ENCODE measurements at regions not wholly inside any gene's neighbourhood (a gene's known extent, or its start where the extent isn't known, plus 50 kb on each side); places are given as distances from the start of the nearest gene placed in this dataset.

DNA sequence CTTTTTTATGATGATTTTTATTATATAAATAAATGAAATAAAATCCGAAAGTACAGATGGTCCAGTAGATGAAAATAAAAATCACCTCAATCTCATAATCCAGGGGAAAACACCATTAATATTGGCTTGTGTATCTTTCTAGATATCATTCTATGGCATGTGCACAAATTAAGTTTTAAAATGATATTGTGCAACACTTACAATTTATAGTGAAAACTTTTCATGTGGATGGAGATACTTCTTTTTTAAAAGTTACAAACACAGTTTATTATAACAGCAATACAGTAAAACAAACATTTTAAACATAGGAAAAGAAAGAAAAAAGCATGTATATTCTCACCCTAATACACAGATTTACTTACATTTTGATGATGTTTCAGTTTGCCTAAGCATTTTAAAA is 98.9 kb upstream of the RMST start:
- POLR2A ChIA-PET: no interaction called here
- H3K9me3 ChIP-seq: no peaks in the 10 kb centered on the region
- no peak overlapping the region for H2AFZ ChIP-seq (ENCODE audit: low read depth)
- 18% methylated on average over 1 of the region's 1 CpG for WGBS (ENCODE audit: low lambda C conversion rate)
- CTCF ChIA-PET: no interaction called here
- H3K79me2 ChIP-seq (ENCODE audit: insufficient read depth): no peaks in the 10 kb centered on the region
- no peaks in the 10 kb centered on the region for H3K9me2 ChIP-seq
- H3K9ac ChIP-seq: no peak overlapping the region
- H3F3A ChIP-seq (replicated peaks; ENCODE audit: insufficient read depth): no peaks in the 10 kb centered on the region
- H3K4me1 ChIP-seq (ENCODE audit: control insufficient read depth in 1 of 2, insufficient read depth in 2 of 2, low read depth in 1 of 2, low read length in 1 of 2): no peaks in the 10 kb centered on the region
- no peak overlapping the region for H3K4me3 ChIP-seq (ENCODE audit: low read depth in 2 of 2, low read length in 1 of 2)
- H3K36me3 ChIP-seq (replicated peaks in 1 of 2; ENCODE audit: control insufficient read depth in 1 of 2, insufficient read depth in 2 of 2, low read length in 1 of 2): no peaks in the 10 kb centered on the region
- H4K20me1 ChIP-seq (ENCODE audit: insufficient read depth): no peaks in the 10 kb centered on the region
- no peak for DNase-seq
- TF ChIP-seq CHD2 (IDR thresholded peaks at IDR 0.05; ENCODE audit: low read length, partially characterized antibody) (no peak), RAD21 (IDR thresholded peaks at IDR 0.05; ENCODE audit: low read length) (no peak), SMC3 (IDR thresholded peaks at IDR 0.05; ENCODE audit: low read depth, low read length) (no peak), SIN3A (IDR thresholded peaks at IDR 0.05; ENCODE audit: borderline replicate concordance, low read depth, low read length) (no peak), TAF1 (IDR thresholded peaks at IDR 0.05; ENCODE audit: borderline replicate concordance, low read depth, low read length) (no peak), GATA2 (CRISPR knock-in tag; IDR thresholded peaks at IDR 0.05) (no peak), EP300 (IDR thresholded peaks at IDR 0.05; ENCODE audit: borderline replicate concordance in 1 of 2, low read depth in 1 of 2, low read length in 1 of 2) (no peak), YY1 (IDR thresholded peaks at IDR 0.05; ENCODE audit: low read depth) (no peak), GABPA (IDR thresholded peaks at IDR 0.05; ENCODE audit: low read depth) (no peak)
- TF ChIP-seq, protein P1, sequence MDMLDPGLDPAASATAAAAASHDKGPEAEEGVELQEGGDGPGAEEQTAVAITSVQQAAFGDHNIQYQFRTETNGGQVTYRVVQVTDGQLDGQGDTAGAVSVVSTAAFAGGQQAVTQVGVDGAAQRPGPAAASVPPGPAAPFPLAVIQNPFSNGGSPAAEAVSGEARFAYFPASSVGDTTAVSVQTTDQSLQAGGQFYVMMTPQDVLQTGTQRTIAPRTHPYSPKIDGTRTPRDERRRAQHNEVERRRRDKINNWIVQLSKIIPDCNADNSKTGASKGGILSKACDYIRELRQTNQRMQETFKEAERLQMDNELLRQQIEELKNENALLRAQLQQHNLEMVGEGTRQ (IDR thresholded peaks at IDR 0.05; ENCODE audit: borderline replicate concordance, low read depth, low read length): no peak
- H3K4me2 ChIP-seq: no peak overlapping the region
- no peaks in the 10 kb centered on the region for H3K27me3 ChIP-seq (ENCODE audit: insufficient read depth)
- H3K27ac ChIP-seq (ENCODE audit: low read depth in 2 of 2, low read length in 1 of 2): no peak overlapping the region

DNA sequence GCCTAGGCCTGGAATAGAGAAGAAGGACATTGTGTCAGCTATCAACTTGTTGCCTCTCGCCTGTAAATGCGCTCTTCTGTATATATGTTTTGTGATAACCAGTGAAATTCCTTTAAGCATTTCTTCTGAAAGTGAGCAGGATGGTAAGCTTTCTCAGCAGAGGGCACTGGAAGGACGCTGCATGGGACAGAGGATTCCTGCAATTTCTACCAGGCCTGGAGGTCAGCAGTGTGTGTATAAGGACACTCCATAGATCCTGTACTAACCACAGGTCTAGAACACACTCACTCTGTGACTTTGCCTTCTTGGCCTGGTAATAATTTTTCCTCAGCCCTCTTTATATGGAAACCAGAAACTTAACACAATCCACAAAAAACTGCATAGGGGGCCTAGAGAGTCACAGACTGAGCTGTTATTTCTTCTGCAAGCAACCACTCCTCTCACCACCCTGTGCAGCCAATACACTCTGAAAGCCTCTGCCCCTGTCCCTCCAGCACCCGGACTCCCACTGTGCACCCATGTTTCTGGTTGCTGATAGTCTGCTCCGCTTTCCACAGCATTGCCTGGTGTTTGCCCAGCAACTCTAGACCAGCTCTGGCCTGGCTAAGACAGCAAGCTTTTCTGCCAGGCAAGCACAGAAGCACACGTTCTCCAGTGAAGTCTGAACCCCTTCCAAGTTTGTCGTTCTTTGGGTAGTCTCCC is 94.0 kb upstream of the RMST start:
- no peak for DNase-seq
- H3K27me3 ChIP-seq (ENCODE audit: insufficient read depth): no peaks in the 10 kb centered on the region
- no peak overlapping the region for H3K27ac ChIP-seq (ENCODE audit: low read depth in 2 of 2, low read length in 1 of 2)
- H3K9me2 ChIP-seq: no peaks in the 10 kb centered on the region
- 20% methylated on average over 7 of the region's 7 CpGs for WGBS (ENCODE audit: low lambda C conversion rate)
- ChIA-PET CTCF (interaction anchor here (1.0 kb wide), 1 partner anchor 36 kb away, joined by 3 read pairs; no protein-coding TSS in a partner anchor), POLR2A (no interaction called here)
- no peaks in the 10 kb centered on the region for H3F3A ChIP-seq (replicated peaks; ENCODE audit: insufficient read depth)
- no peaks in the 10 kb centered on the region for H4K20me1 ChIP-seq (ENCODE audit: insufficient read depth)
- H3K79me2 ChIP-seq (ENCODE audit: insufficient read depth): no peaks in the 10 kb centered on the region
- TF ChIP-seq EP300 (IDR thresholded peaks at IDR 0.05; ENCODE audit: borderline replicate concordance in 1 of 2, low read depth in 1 of 2, low read length in 1 of 2) (no peak), FOXM1 (IDR thresholded peaks at IDR 0.05; ENCODE audit: low read depth) (no peak), SMC3 (IDR thresholded peaks at IDR 0.05; ENCODE audit: low read depth, low read length) (no peak), RXRA (IDR thresholded peaks at IDR 0.05; ENCODE audit: borderline replicate concordance, low read depth) (no peak), MEF2A (IDR thresholded peaks at IDR 0.05; ENCODE audit: borderline replicate concordance, low read depth) (no peak), NRF1 (IDR thresholded peaks at IDR 0.05; ENCODE audit: low read depth, low read length) (no peak), FOSL2 (IDR thresholded peaks at IDR 0.05; ENCODE audit: borderline replicate concordance, low read depth) (no peak), GABPA (IDR thresholded peaks at IDR 0.05; ENCODE audit: low read depth) (no peak), RCOR1 (IDR thresholded peaks at IDR 0.05; ENCODE audit: low read length) (no peak), TCF12 (IDR thresholded peaks at IDR 0.05) (no peak), SIN3A (IDR thresholded peaks at IDR 0.05; ENCODE audit: borderline replicate concordance, low read depth, low read length) (no peak), RAD21 (IDR thresholded peaks at IDR 0.05; ENCODE audit: low read length) (no peak)
- TF ChIP-seq, protein P2, sequence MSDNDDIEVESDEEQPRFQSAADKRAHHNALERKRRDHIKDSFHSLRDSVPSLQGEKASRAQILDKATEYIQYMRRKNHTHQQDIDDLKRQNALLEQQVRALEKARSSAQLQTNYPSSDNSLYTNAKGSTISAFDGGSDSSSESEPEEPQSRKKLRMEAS (IDR thresholded peaks at IDR 0.05; ENCODE audit: low read depth): no peak
- TF ChIP-seq, protein P3, sequence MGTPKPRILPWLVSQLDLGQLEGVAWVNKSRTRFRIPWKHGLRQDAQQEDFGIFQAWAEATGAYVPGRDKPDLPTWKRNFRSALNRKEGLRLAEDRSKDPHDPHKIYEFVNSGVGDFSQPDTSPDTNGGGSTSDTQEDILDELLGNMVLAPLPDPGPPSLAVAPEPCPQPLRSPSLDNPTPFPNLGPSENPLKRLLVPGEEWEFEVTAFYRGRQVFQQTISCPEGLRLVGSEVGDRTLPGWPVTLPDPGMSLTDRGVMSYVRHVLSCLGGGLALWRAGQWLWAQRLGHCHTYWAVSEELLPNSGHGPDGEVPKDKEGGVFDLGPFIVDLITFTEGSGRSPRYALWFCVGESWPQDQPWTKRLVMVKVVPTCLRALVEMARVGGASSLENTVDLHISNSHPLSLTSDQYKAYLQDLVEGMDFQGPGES (IDR thresholded peaks at IDR 0.05; ENCODE audit: low read depth, low read length): no peak
- TF ChIP-seq, protein P4, sequence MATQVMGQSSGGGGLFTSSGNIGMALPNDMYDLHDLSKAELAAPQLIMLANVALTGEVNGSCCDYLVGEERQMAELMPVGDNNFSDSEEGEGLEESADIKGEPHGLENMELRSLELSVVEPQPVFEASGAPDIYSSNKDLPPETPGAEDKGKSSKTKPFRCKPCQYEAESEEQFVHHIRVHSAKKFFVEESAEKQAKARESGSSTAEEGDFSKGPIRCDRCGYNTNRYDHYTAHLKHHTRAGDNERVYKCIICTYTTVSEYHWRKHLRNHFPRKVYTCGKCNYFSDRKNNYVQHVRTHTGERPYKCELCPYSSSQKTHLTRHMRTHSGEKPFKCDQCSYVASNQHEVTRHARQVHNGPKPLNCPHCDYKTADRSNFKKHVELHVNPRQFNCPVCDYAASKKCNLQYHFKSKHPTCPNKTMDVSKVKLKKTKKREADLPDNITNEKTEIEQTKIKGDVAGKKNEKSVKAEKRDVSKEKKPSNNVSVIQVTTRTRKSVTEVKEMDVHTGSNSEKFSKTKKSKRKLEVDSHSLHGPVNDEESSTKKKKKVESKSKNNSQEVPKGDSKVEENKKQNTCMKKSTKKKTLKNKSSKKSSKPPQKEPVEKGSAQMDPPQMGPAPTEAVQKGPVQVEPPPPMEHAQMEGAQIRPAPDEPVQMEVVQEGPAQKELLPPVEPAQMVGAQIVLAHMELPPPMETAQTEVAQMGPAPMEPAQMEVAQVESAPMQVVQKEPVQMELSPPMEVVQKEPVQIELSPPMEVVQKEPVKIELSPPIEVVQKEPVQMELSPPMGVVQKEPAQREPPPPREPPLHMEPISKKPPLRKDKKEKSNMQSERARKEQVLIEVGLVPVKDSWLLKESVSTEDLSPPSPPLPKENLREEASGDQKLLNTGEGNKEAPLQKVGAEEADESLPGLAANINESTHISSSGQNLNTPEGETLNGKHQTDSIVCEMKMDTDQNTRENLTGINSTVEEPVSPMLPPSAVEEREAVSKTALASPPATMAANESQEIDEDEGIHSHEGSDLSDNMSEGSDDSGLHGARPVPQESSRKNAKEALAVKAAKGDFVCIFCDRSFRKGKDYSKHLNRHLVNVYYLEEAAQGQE (IDR thresholded peaks at IDR 0.05; ENCODE audit: low read depth, low read length): no peak
- no peak overlapping the region for H3K9ac ChIP-seq
- H3K4me3 ChIP-seq (ENCODE audit: low read depth in 2 of 2, low read length in 1 of 2): no peak overlapping the region
- H2AFZ ChIP-seq (ENCODE audit: low read depth): no peak overlapping the region
- no peaks in the 10 kb centered on the region for H3K9me3 ChIP-seq
- no peaks in the 10 kb centered on the region for H3K36me3 ChIP-seq (replicated peaks in 1 of 2; ENCODE audit: control insufficient read depth in 1 of 2, insufficient read depth in 2 of 2, low read length in 1 of 2)
- H3K4me1 ChIP-seq (ENCODE audit: control insufficient read depth in 1 of 2, insufficient read depth in 2 of 2, low read depth in 1 of 2, low read length in 1 of 2): no peaks in the 10 kb centered on the region
- H3K4me2 ChIP-seq: no peak overlapping the region
